HL-60 (cell line): ENCODE measurements at regions not wholly inside any gene's neighbourhood (a gene's known extent, or its start where the extent isn't known, plus 50 kb on each side); places are given as distances from the start of the nearest gene placed in this dataset.

ENCODE experiments used
- DNase-seq, 2 experiments: peaks; one replicate each; pipeline ENCODE4 v3.0.0-alpha.2; 2010 to 2020; ENCODE audit warnings: low read depth in 1 of 2, low spot score in 1 of 2
- H3K27ac ChIP-seq: fragments of 250-450 bp; sonication (Bioruptor Pico); replicated peaks from 2 replicates; pipeline ENCODE4 v1.5.1; 2020; ENCODE audit warnings: mild to moderate bottlenecking, moderate library complexity
- H3K27me3 ChIP-seq: fragments of 250-450 bp; sonication (Bioruptor Pico); 2 replicates; pipeline ENCODE4 v1.5.1; 2021; ENCODE audit warnings: mild to moderate bottlenecking, moderate library complexity; ENCODE audit not compliant: insufficient read depth, poor library complexity, severe bottlenecking
- H3K4me3 ChIP-seq: replicated peaks from 2 replicates; pipeline ENCODE4 v1.5.1; 2011; ENCODE audit warnings: mild to moderate bottlenecking, control low read depth, low read length; ENCODE audit not compliant: insufficient read depth
- CTCF ChIP-seq: IDR thresholded peaks from one replicate; pipeline ENCODE4 v1.5.1; 2011; ENCODE audit warnings: low read length, control low read depth, inconsistent platforms; ENCODE audit not compliant: insufficient read depth
- GABPA ChIP-seq: IDR thresholded peaks from 2 replicates; pipeline ENCODE4 v1.6.1; 2012; ENCODE audit warnings: low read depth
- POLR2AphosphoS5 ChIP-seq: IDR thresholded peaks from 2 replicates; pipeline ENCODE4 v1.6.1; 2012; ENCODE audit warnings: low read depth
- REST ChIP-seq: IDR thresholded peaks from 2 replicates; pipeline ENCODE4 v1.6.1; 2012; ENCODE audit warnings: low read depth; ENCODE audit not compliant: insufficient replicate concordance
- SPI1 ChIP-seq: IDR thresholded peaks from 2 replicates; pipeline ENCODE4 v1.6.1; 2012; ENCODE audit warnings: low read depth, mild to moderate bottlenecking, borderline replicate concordance

- TF ChIP-seq REST (no peak), GABPA (no peak), POLR2AphosphoS5 (no peak), CTCF (no peak), SPI1 (no peak)
- H3K27ac ChIP-seq = no peak overlapping the region
These were observed 221.1 kb downstream of the ENC1 start for GRCh38 chr5:74419468-74419867.

GRCh38 chr5:74418709-74419108 lies 221.8 kb downstream of the ENC1 start:
- TF ChIP-seq GABPA = no peak
- no peak for TF ChIP-seq CTCF
- no peak for TF ChIP-seq SPI1
- no peak for TF ChIP-seq POLR2AphosphoS5
- TF ChIP-seq REST = no peak
- H3K4me3 ChIP-seq = no peak overlapping the region
- no peak overlapping the region for H3K27ac ChIP-seq
- H3K27me3 ChIP-seq = no peaks in the 10 kb centered on the region
- no peak for DNase-seq

More at GRCh38 chr5:74419468-74419867, 221.1 kb downstream of the ENC1 start:
- no peak overlapping the region for H3K4me3 ChIP-seq
- no peaks in the 10 kb centered on the region for H3K27me3 ChIP-seq
- DNase-seq = no peak

GRCh38 chr5:74418261-74418660 lies 222.3 kb downstream of the ENC1 start:
- H3K27ac ChIP-seq = no peak overlapping the region
- TF ChIP-seq REST (no peak), CTCF (no peak), GABPA (no peak), POLR2AphosphoS5 (no peak), SPI1 (no peak)
- no peaks in the 10 kb centered on the region for H3K27me3 ChIP-seq
- H3K4me3 ChIP-seq = no peak overlapping the region
- no peak for DNase-seq
